Kidney tubule cell (primary cell): ENCODE measurements at regions not wholly inside any gene's neighbourhood (a gene's known extent, or its start where the extent isn't known, plus 50 kb on each side); places are given as distances from the start of the nearest gene placed in this dataset.
A peak's percentile ranks its signal among the peaks of the same experiment; 100 is the strongest.
"Not testable (repeated sequence)": the region's sequence is repeated elsewhere in the genome, so short reads cannot be mapped to it uniquely, and the experiment has no call there.

Experiments
- DNase-seq: peaks from one replicate; pipeline ENCODE4 v3.0.0-alpha.2; 2018; ENCODE audit warnings: low spot score

- DNase-seq, result no peak
These were observed 91.1 kb upstream of the CLPB start for GRCh38 chr11:72525466-72525865.

GRCh38 chr11:72524711-72525110 lies 90.4 kb upstream of the CLPB start:
- no peak for DNase-seq

- no peak for DNase-seq
These were observed 89.7 kb upstream of the CLPB start for GRCh38 chr11:72523991-72524390.

GRCh38 chr11:72522186-72522585 lies 87.9 kb upstream of the CLPB start:
- DNase-seq, result no peak

- DNase-seq, result no peak
These were observed 87.3 kb upstream of the CLPB start for GRCh38 chr11:72521664-72522063.

- DNase-seq, result no peak
These were observed 86.5 kb upstream of the CLPB start for GRCh38 chr11:72520815-72521214.

- DNase-seq, result not testable (repeated sequence)
These were observed 85.6 kb upstream of the CLPB start for GRCh38 chr11:72519882-72520281.

- DNase-seq, result no peak
These were observed 85.0 kb upstream of the CLPB start for GRCh38 chr11:72519220-72519881.

GRCh38 chr11:72514331-72514730 lies 80.0 kb upstream of the CLPB start:
- no peak for DNase-seq

GRCh38 chr11:72513411-72513810 lies 79.1 kb upstream of the CLPB start:
- DNase-seq, result no peak

- peak; percentile 31 for DNase-seq
These were observed 78.6 kb upstream of the CLPB start for GRCh38 chr11:72512956-72513355.

GRCh38 chr11:72511393-72512047 lies 77.2 kb upstream of the CLPB start:
- no peak for DNase-seq

- DNase-seq, result no peak
These were observed 72.7 kb upstream of the CLPB start for GRCh38 chr11:72507050-72507449.

GRCh38 chr11:72497731-72498130 lies 63.4 kb upstream of the CLPB start:
- DNase-seq, result no peak

- no peak for DNase-seq
These were observed 59.7 kb upstream of the CLPB start for GRCh38 chr11:72494109-72494429.

- no peak for DNase-seq
These were observed 59.2 kb upstream of the CLPB start for GRCh38 chr11:72493426-72494108.

GRCh38 chr11:72491001-72491400 lies 56.7 kb upstream of the CLPB start:
- DNase-seq, result no peak
